Tibial nerve (tissue), 4 donors: ENCODE measurements at regions not wholly inside any gene's neighbourhood (a gene's known extent, or its start where the extent isn't known, plus 50 kb on each side); places are given as distances from the start of the nearest gene placed in this dataset.

Source experiments
- CTCF ChIP-seq, 5 experiments: fragments of 200-600 bp in 3 of 5; fragments of 450-650 bp in 2 of 5; sonication (generic) in 3 of 5; IDR thresholded peaks; one replicate each; pipeline ENCODE4 v1.5.1; 2016 to 2019; ENCODE audit warnings: antibody characterized with exemption in 5 of 5, mild to moderate bottlenecking in 3 of 5, moderate library complexity in 2 of 5
- EP300 ChIP-seq, 2 donors: sonication (generic); formaldehyde crosslinking; IDR thresholded peaks; one replicate each; pipeline ENCODE4 v1.6.1; 2017; ENCODE audit warnings: antibody characterized with exemption in 2 of 2, mild to moderate bottlenecking in 1 of 2
- POLR2A ChIP-seq, 2 donors: fragments of 450-650 bp; IDR thresholded peaks; one replicate each; pipeline ENCODE4 v1.6.1; 2017; ENCODE audit warnings: antibody characterized with exemption in 2 of 2, mild to moderate bottlenecking in 2 of 2, moderate library complexity in 2 of 2

DNA sequence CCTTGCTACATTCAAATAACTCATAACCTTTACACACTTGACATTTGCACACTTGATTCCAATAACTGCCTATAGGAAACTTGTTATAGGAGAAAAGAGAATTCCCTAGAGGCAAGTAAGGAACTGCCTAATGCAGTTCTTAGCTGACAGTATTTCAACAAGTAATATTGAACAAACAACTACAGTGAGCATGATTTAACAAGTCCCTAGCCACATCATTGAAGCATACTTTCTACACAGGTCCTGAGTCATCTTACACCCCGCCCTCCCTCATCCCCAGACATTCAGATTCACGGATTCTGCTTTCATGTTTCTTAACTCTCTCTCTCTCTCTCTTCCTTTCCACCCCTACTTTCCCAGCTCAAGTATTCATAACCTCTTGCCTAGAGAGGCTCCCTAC lies 153.5 kb downstream of the LSM5 start:
- no peak for TF ChIP-seq CTCF (IDR thresholded peaks at IDR 0.05)
- no peak for TF ChIP-seq EP300 (IDR thresholded peaks at IDR 0.05)
- TF ChIP-seq POLR2A (IDR thresholded peaks at IDR 0.05), result no peak
